Stomach (tissue), 4 donors: ENCODE measurements at regions not wholly inside any gene's neighbourhood (a gene's known extent, or its start where the extent isn't known, plus 50 kb on each side); places are given as distances from the start of the nearest gene placed in this dataset.

Experiments
- EP300 ChIP-seq: sonication (generic); formaldehyde crosslinking; IDR thresholded peaks from one replicate; pipeline ENCODE4 v1.6.1; 2017; ENCODE audit warnings: antibody characterized with exemption
- POLR2A ChIP-seq, 4 donors: fragments of 450-650 bp; IDR thresholded peaks; one replicate each; pipeline ENCODE4 v1.6.1; 2016; ENCODE audit warnings: antibody characterized with exemption in 4 of 4, control low read depth in 2 of 4, mild to moderate bottlenecking in 1 of 4, moderate library complexity in 1 of 4
- POLR2AphosphoS5 ChIP-seq, 3 donors: sonication (generic); formaldehyde crosslinking; IDR thresholded peaks; one replicate each; pipeline ENCODE4 v1.6.1; 2016; ENCODE audit warnings: antibody characterized with exemption in 3 of 3
- TF ChIP-seq, protein P1 (sequence below), 7 experiments: fragments of 450-650 bp in 4 of 7; fragments of 200-600 bp in 3 of 7; sonication (generic) in 3 of 7; IDR thresholded peaks; one replicate each; pipeline ENCODE4 v1.5.1; 2016 to 2019; ENCODE audit warnings: antibody characterized with exemption in 7 of 7, control low read depth in 2 of 7, mild to moderate bottlenecking in 1 of 7

DNA sequence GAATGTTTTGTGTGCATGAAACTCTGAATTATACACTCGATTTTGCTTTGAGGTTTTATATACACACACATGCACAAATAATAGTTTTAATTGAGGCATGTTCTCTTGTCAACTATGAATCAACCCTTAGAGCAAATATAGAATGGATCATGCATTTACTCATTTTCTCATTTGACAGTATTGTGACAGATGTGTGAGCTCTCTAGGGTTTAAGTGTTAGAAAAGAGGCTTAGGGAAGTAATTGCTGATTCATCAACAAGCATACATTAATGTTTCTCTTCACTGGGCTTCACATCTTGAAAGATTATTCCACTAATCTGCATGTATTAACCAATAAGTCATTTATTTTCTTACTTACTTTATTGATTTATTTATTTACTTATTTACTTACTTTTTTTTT is 1356.8 kb upstream of the ACO1 start:
- TF ChIP-seq POLR2A (IDR thresholded peaks at IDR 0.05) (no peak), POLR2AphosphoS5 (IDR thresholded peaks at IDR 0.05) (no peak), EP300 (no peak)
- TF ChIP-seq, protein P1, sequence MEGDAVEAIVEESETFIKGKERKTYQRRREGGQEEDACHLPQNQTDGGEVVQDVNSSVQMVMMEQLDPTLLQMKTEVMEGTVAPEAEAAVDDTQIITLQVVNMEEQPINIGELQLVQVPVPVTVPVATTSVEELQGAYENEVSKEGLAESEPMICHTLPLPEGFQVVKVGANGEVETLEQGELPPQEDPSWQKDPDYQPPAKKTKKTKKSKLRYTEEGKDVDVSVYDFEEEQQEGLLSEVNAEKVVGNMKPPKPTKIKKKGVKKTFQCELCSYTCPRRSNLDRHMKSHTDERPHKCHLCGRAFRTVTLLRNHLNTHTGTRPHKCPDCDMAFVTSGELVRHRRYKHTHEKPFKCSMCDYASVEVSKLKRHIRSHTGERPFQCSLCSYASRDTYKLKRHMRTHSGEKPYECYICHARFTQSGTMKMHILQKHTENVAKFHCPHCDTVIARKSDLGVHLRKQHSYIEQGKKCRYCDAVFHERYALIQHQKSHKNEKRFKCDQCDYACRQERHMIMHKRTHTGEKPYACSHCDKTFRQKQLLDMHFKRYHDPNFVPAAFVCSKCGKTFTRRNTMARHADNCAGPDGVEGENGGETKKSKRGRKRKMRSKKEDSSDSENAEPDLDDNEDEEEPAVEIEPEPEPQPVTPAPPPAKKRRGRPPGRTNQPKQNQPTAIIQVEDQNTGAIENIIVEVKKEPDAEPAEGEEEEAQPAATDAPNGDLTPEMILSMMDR (IDR thresholded peaks at IDR 0.05) = no peak
